ENCODE measurements at regions not wholly inside any gene's neighbourhood (a gene's known extent, or its start where the extent isn't known, plus 50 kb on each side); places are given as distances from the start of the nearest gene placed in this dataset.

- no peak for DNase-seq (ENCODE audit: low spot score)
Observed at GRCh38 chr11:115905341-115906000, 401.3 kb upstream of the CADM1 start.

GRCh38 chr11:115903179-115903578, 399.0 kb upstream of the CADM1 start:
- DNase-seq (ENCODE audit: low spot score), result no peak

GRCh38 chr11:115901069-115901468, 396.9 kb upstream of the CADM1 start:
- DNase-seq (ENCODE audit: low spot score), result no peak

- DNase-seq (ENCODE audit: low spot score), result no peak
Observed at GRCh38 chr11:115900111-115900510, 395.9 kb upstream of the CADM1 start.

- DNase-seq (ENCODE audit: low spot score), result no peak
Observed at GRCh38 chr11:115897707-115898106, 393.5 kb upstream of the CADM1 start.

GRCh38 chr11:115896084-115896483, 391.9 kb upstream of the CADM1 start:
- DNase-seq (ENCODE audit: low spot score), result no peak

DNA sequence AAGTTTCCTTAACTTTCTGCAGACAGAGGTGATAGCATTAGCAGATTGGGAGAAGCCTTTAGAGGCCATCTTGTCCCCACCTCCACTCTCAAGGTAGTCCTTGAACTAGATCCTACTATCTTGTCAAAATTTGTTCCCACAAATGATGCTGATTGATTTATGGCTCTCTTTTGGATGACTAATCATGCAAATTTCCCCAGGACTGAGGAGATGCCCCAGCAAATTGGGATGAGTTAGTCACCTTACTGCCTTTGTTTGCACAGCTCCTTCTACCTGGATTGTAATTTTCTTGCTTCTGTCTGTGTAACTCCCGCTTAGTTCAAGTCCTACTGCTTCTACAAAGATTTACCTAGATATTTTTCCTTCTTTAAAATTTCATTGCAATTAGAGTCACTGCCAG, 391.4 kb upstream of the CADM1 start:
- no peak for DNase-seq (ENCODE audit: low spot score)

DNA sequence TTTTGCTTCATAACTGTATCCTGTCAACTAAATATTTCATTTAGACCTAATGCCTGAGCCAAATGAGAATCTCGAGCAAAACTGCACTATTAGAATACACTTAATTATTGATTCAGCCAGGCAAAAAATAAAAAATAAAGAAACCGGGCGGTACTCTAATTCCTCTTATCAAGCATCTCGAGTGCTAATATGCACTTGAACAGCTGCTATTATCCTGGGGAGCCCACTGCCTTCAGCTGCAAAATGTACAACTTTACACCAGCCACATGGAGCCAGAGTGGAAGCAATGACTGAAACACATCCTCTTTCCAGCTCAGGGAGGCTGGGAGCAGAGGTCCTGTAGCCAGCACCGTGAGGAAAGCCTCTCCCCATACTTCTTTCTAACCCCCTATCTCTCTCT, 390.0 kb upstream of the CADM1 start:
- DNase-seq (ENCODE audit: low spot score), result no peak

- no peak for DNase-seq (ENCODE audit: low spot score)
Observed at GRCh38 chr11:115893461-115894099, 389.4 kb upstream of the CADM1 start.

DNA sequence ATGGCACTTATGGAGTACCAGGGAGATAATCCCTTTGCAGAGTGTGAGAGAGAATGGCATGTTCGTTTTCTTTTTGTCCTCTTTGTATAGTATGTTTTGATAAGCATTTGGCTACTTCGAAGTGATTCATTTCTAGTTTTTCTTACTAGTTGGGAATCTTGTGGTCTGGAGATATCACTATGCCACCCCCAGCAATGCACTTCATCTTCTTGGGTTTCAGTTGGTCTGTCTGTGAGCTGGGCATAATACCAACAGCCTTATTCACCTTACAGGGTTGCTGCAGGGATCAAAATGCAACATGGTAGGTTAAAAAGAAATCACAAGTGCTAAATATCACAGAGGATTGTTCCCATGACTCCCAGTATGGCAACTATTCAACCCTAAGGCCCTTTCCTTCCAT, 387.8 kb upstream of the CADM1 start:
- no peak for DNase-seq (ENCODE audit: low spot score)

DNA sequence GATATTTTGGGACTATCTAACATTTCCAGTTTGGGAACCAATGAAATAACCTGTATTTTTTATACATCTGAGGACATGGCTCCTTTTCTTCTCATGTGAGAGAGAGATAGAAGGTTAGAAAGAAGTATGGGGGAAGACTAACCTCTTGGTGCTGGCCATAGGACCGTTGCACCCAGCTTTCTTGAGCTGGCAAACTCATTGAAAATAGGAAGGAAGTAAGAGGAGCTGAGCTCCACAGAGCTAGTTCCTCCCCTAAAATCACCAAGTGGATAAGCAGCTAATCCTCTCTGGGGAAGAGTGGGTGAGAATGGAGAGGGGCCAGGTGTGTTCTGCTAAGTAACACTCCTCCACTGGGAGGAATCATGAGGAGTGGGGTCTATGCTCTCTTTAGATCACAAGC, 387.4 kb upstream of the CADM1 start:
- DNase-seq (ENCODE audit: low spot score), result no peak

- DNase-seq (ENCODE audit: low spot score), result no peak
Observed at GRCh38 chr11:115890500-115890899, 386.3 kb upstream of the CADM1 start.

GRCh38 chr11:115889712-115890111, 385.5 kb upstream of the CADM1 start:
- no peak for DNase-seq (ENCODE audit: low spot score)

DNA sequence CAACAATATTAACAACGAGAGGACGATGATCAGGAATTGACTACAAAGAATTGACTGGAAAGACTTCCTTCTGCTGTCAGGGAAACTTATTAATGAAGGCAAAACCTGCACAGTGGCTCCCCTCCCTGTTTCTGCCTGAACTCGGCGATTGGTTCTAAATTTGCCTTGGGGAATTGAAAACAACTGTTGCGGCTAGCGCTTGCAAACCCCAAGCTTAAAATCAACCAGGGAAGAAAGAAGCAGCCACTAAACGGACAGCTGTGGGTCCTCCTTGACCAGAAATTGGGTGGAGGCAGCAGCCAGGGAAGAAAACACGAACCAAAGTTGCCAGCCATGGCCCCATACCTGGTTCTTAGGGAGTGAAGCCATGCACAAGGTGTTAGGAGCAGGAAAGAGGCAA, 383.5 kb upstream of the CADM1 start:
- DNase-seq (ENCODE audit: low spot score), result no peak

- no peak for DNase-seq (ENCODE audit: low spot score)
Observed at GRCh38 chr11:115887316-115887715, 383.1 kb upstream of the CADM1 start.

DNA sequence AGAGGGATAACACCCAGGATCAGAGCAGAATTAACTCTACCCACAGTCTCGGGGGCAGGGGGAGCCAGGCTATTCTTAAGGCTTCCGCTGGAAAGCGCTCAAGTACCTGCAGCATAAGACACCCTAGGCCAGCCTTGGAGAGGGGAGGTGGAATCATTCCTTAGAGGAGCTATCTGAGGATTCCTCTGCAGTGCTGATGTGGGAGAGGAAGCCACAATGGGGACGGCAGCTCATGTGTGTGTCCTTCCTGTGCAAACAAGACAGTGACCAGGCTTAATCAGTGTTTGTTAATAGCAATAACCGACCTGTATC, 382.2 kb upstream of the CADM1 start:
- no peak for DNase-seq (ENCODE audit: low spot score)

DNA sequence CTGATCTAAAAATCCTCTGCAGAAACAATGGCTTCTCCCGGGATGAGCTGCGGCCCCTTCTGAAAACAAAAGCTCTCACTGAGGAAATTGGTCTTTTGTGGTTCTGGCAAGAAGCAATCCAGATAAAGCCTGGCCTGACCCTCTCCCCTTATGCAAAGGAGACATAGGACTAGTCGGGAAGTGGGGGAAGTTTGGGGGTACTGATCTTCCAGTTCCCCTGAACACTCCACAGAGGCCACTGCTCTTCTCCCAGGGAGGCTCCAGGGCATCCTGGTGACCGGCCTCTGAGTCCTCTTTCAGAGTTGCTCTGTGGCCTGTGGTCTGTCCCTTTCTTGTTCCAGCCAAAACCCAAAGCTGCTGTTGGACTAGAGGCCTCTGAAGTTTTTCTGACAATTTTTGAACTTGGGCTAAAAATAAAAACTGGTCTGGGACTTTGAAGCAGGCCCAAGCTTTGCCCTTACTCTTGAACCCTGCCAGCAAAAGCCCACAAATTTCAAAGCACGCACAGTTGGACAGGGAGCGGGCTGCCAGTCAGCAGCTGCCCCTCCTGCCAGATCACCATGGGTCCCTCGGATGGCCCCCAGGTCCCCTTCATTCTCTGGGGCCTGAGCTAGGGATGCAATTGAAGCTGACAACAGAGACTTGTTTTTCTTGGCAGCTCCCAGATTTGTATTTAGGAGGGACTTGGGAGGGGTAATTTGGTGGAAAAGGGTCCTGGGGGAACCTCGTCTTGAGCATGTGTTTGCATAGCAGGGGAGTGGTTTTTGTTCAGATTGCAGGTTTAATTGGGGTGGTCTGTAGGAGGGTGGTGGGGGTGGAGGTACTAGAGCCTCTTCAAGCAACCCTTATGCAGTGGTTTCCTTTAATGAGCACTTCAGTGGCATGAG, 381.6 kb upstream of the CADM1 start:
- DNase-seq (ENCODE audit: low spot score), result no peak

DNA sequence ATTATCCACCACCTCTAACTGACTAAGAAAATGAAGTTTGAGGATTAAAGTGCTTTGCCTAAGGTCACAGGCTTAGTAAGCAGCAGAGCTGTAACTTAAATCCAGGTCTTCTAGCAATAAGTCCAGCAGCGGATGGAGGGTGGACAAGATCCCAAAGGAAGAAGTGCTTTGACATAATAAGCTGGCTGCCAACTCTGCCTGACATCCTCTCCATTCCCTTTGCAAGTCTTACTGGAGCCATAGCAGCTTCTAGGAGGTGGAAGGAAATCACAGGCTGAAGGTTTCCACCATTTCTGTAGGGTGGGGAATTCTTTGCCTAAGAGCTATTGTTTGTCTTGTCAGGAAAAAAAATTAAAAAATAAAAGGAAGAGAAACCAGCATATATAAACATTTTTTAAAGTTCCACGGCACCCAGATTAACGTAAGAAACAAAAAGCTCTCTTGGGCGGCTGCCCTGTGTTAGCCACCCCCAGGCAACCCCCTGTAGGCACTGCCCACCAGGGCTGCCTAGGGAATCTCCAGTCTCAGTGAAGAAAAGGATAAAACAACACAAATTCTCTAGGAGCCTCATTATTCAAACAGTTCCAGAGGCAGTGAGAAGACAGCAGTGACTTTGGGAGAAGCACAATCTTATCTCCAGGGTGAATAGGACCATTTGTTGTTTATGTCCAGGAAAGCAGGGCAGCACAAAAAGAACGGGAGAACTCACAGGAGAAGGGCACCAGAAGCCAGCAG, 380.8 kb upstream of the CADM1 start:
- DNase-seq (ENCODE audit: low spot score), result no peak

GRCh38 chr11:115874843-115875242, 370.6 kb upstream of the CADM1 start:
- DNase-seq (ENCODE audit: low spot score), result no peak

GRCh38 chr11:115873813-115874212, 369.6 kb upstream of the CADM1 start:
- DNase-seq (ENCODE audit: low spot score), result no peak

DNA sequence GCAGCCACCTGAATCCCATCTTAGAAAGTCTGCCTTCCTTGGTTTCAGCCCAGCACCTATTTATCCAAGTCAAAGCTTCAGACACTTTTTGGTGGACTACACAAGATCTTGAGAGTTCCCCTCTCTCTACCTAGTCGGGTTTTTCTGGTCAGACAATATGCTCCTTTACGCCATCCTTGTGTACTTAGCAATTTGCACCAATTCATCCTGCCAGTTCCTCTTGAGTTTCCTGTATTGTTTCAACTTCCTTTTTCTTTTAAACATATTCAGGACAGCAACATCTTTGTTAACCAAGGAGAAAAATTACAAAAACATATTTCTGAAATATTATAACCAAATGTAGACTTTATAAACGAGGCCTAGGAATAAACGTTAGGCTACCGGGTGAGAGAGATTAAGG, 368.2 kb upstream of the CADM1 start:
- no peak for DNase-seq (ENCODE audit: low spot score)

DNA sequence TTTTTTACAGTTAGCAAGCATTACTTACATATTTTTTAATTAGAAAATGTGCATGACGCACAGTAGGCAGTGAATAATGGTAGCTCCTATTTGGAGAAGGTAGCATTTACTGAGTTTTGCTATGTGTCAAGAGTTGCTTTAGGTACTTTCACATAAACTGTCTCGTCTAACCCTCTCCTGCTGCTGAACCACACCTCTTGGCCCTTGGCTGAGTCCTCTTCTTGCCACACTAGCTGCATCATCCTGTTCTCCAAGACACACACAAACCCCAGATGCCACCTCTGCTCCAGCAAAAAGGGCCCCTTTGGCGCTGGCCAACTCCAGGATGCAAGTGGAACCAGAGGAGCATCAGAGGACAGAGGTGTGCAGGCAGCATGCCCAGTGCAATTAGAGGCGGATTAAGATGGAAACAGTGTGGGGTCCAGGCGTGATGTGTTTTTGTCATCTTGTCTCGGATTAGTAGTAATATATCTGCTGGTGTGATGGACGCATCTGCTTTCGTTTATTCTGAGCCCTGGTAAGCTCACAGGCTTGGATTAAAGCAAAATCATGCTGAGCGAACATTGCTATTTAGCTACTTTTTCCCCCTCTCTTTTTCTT, 367.0 kb upstream of the CADM1 start:
- peak; percentile 30 for DNase-seq (ENCODE audit: low spot score)
